GM12878 (cell line): ENCODE measurements at regions not wholly inside any gene's neighbourhood (a gene's known extent, or its start where the extent isn't known, plus 50 kb on each side); places are given as distances from the start of the nearest gene placed in this dataset.

Source experiments
- ATAC-seq: fragments of 200-7000 bp; cut with Tn5 transposase; 3 replicates; pipeline ENCODE4 v1.9.1; 2020; ENCODE audit warnings: mild to moderate bottlenecking, moderate library complexity
- BruUV-seq: library from RNA; stranded (reverse); fragments of 400-500 nt; replicated peaks from 2 replicates; lab custom pipeline; 2021; lab: Mats Ljungman, UMichigan
- CTCF ChIA-PET: fragments of 300-600 bp; sonication (Branson Sonifier 250); formaldehyde crosslinking; extraction: SDS; loops from one replicate; lab custom pipeline; 2021; ENCODE audit warnings: inconsistent platforms; lab: Yijun Ruan, JAX
- POLR2A ChIA-PET: fragments of 350-600 bp; formaldehyde crosslinking; extraction: SDS; loops from one replicate; lab custom pipeline; 2021; ENCODE audit warnings: inconsistent platforms; lab: Charles Lee
- RAD21 ChIA-PET: fragments of 300-600 bp; sonication (Branson Sonifier 250); formaldehyde crosslinking; loops from one replicate; lab custom pipeline; 2023; ENCODE audit warnings: antibody characterized with exemption; ENCODE audit not compliant: unreplicated experiment; lab: Charles Lee
- SMC1A ChIA-PET: fragments of 300-600 bp; sonication (Branson Sonifier 250); formaldehyde crosslinking; loops from one replicate; lab custom pipeline; 2023; ENCODE audit not compliant: unreplicated experiment, uncharacterized antibody; lab: Charles Lee
- DNase-seq: peaks from one replicate; pipeline ENCODE4 v3.0.0-alpha.2; 2011; ENCODE audit warnings: low read depth, low spot score
- FAIRE-seq: peaks from 3 replicates; lab custom pipeline; 2011; peaks lifted over from hg19 to GRCh38; lab: Jason Lieb, UNC
- H2AFZ ChIP-seq: 2 replicates; pipeline ENCODE4 v1.6.0; 2011; ENCODE audit warnings: low read depth, low read length, control low read depth; ENCODE audit not compliant: control insufficient read depth
- H3K27ac ChIP-seq: 2 replicates; pipeline ENCODE4 v1.5.1; 2011; ENCODE audit warnings: control low read depth; ENCODE audit not compliant: control insufficient read depth, insufficient read depth
- H3K27me3 ChIP-seq, 2 experiments: replicated peaks in 1 of 2; 2 replicates each; pipeline versions ENCODE4 v1.6.0 to v1.6.1; 2011; ENCODE audit warnings: low read length in 1 of 2; ENCODE audit not compliant: control insufficient read depth in 2 of 2, insufficient read depth in 2 of 2
- H3K36me3 ChIP-seq, 2 experiments: 2 replicates each; pipeline ENCODE4 v1.5.1; 2011; ENCODE audit warnings: low read length in 1 of 2; ENCODE audit not compliant: control insufficient read depth in 2 of 2, insufficient read depth in 2 of 2
- H3K4me1 ChIP-seq: 2 replicates; pipeline ENCODE4 v1.6.1; 2011; ENCODE audit warnings: mild to moderate bottlenecking, low read length, moderate library complexity, mixed read lengths; ENCODE audit not compliant: control insufficient read depth, insufficient read depth
- H3K4me2 ChIP-seq: 2 replicates; pipeline ENCODE4 v1.6.0; 2011; ENCODE audit warnings: control low read depth; ENCODE audit not compliant: control insufficient read depth, insufficient read depth
- H3K4me3 ChIP-seq: fragments of 200-600 bp; sonication (generic); 2 replicates; pipeline ENCODE4 v1.5.1; 2016
- H3K79me2 ChIP-seq: 2 replicates; pipeline ENCODE4 v1.6.0; 2011; ENCODE audit warnings: low read length; ENCODE audit not compliant: control insufficient read depth, insufficient read depth
- H3K9ac ChIP-seq: 2 replicates; pipeline ENCODE4 v1.8.0; 2011; ENCODE audit warnings: low read length, control low read depth, mixed read lengths; ENCODE audit not compliant: control insufficient read depth, insufficient read depth
- H3K9me3 ChIP-seq: replicated peaks from 3 replicates; pipeline ENCODE4 v1.5.1; 2011; ENCODE audit warnings: mild to moderate bottlenecking, low read length; ENCODE audit not compliant: control insufficient read depth, insufficient read depth
- H4K20me1 ChIP-seq: 2 replicates; pipeline ENCODE4 v1.6.0; 2011; ENCODE audit not compliant: control insufficient read depth, insufficient read depth
- CREM ChIP-seq: IDR thresholded peaks from 2 replicates; pipeline ENCODE4 v1.6.1; 2014; ENCODE audit warnings: antibody characterized with exemption, low read depth
- IKZF1 ChIP-seq: fragments of 450-650 bp; conservative IDR thresholded peaks from 2 replicates; pipeline ENCODE4 v1.6.1; 2017; ENCODE audit warnings: antibody characterized with exemption, mild to moderate bottlenecking
- KLF5 ChIP-seq: fragments of 450-650 bp; IDR thresholded peaks from 2 replicates; pipeline ENCODE4 v1.6.1; 2014; ENCODE audit warnings: mild to moderate bottlenecking; ENCODE audit not compliant: partially characterized antibody
- LARP7 ChIP-seq: fragments of 450-650 bp; IDR thresholded peaks from 2 replicates; pipeline ENCODE4 v1.6.1; 2017; ENCODE audit warnings: mild to moderate bottlenecking
- MXI1 ChIP-seq: fragments of 150-350 bp; IDR thresholded peaks from 2 replicates; pipeline ENCODE4 v1.6.1; 2011; ENCODE audit warnings: low read depth, mild to moderate bottlenecking, inconsistent platforms, low read length, improper control_type of control experiment
- NFXL1 ChIP-seq: fragments of 450-650 bp; IDR thresholded peaks from 2 replicates; pipeline ENCODE4 v1.6.1; 2017; ENCODE audit warnings: antibody characterized with exemption, mild to moderate bottlenecking, borderline replicate concordance
- PAX5 ChIP-seq: IDR thresholded peaks from 2 replicates; pipeline ENCODE4 v1.6.1; 2011; ENCODE audit warnings: low read depth, low read length, borderline replicate concordance
- RAD21 ChIP-seq: IDR thresholded peaks from 2 replicates; pipeline ENCODE4 v1.6.1; 2011; ENCODE audit warnings: mild to moderate bottlenecking, low read depth, low read length, moderate library complexity; ENCODE audit not compliant: insufficient read depth
- RCOR1 ChIP-seq: conservative IDR thresholded peaks from 2 replicates; pipeline ENCODE4 v1.6.1; 2012; ENCODE audit warnings: low read depth, low read length, improper control_type of control experiment
- RELA ChIP-seq: fragments of 450-650 bp; IDR thresholded peaks from 2 replicates; pipeline ENCODE4 v1.8.0; 2014; ENCODE audit warnings: borderline replicate concordance; ENCODE audit not compliant: partially characterized antibody
- SREBF2 ChIP-seq: IDR thresholded peaks from 2 replicates; pipeline ENCODE4 v1.6.1; 2012; ENCODE audit warnings: mild to moderate bottlenecking, low read length
- TAF1 ChIP-seq: IDR thresholded peaks from 2 replicates; pipeline ENCODE4 v1.6.1; 2011; ENCODE audit warnings: mild to moderate bottlenecking, low read depth, low read length, borderline replicate concordance
- WGBS: methylation state at CpG from one replicate; pipeline ENCODE4 v1.1.6; 2016; ENCODE audit warnings: low lambda C conversion rate; ENCODE audit not compliant: insufficient replicate concordance, insufficient coverage; ENCODE audit errors: missing lambda C conversion rate; 5-methylcytosine and 5-hydroxymethylcytosine counted together
- in situ Hi-C: fragments of 300-500 bp; cut with MboI; formaldehyde crosslinking; loops from 9 replicates; pipeline ENCODE4 v1.14.3; 2018; ENCODE audit warnings: mixed read lengths
- intact Hi-C: fragments of 100-400 bp; cut with micrococcal nuclease; formaldehyde crosslinking; loops from one replicate; pipeline ENCODE4 v1.14.2; 2022; ENCODE audit not compliant: unreplicated experiment
- TF ChIP-seq, protein P1 (sequence below): IDR thresholded peaks from 2 replicates; pipeline ENCODE4 v1.6.1; 2011; ENCODE audit warnings: low read depth, low read length, improper control_type of control experiment, borderline replicate concordance
- TF ChIP-seq, protein P2 (sequence below): fragments of 450-650 bp; conservative IDR thresholded peaks from 2 replicates; pipeline ENCODE4 v1.6.1; 2017; ENCODE audit warnings: mild to moderate bottlenecking, moderate library complexity
- TF ChIP-seq, protein P3 (sequence below): fragments of 450-650 bp; IDR thresholded peaks from 2 replicates; pipeline ENCODE4 v1.6.1; 2016; ENCODE audit warnings: mild to moderate bottlenecking, moderate library complexity, borderline replicate concordance
- TF ChIP-seq, protein P4 (sequence below): fragments of 450-650 bp; formaldehyde crosslinking; IDR thresholded peaks from 2 replicates; pipeline ENCODE4 v1.4.0; 2022; ENCODE audit warnings: mild to moderate bottlenecking, moderate library complexity

DNA sequence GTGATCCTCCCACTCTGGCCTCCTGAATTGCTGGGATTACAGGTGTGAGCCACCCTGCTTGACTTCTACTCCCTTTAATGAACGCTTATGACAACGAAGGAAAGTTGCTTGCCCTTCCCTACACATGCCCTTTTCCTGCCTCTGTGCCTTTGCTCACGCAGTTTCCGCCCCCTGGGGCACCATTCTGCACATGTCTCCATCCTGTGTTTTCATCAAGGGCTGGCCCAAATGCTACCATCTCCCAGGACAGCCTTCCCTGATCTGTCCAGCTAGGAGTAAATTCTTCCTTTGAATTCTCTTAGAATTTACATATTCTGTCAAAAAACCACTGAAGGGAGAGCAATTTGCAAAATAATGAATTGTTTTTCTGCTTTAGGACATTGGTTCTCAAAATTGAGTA lies 50.0 kb upstream of the KMT2C start:
- RAD21 ChIA-PET, result no interaction called here
- no peaks in the 10 kb centered on the region for H3K27me3 ChIP-seq
- DNase-seq, result no peak
- H3K27ac ChIP-seq, result no peak overlapping the region
- POLR2A ChIA-PET, result no interaction called here
- H3K36me3 ChIP-seq, result no peaks in the 10 kb centered on the region
- in situ Hi-C loops, result no loop called here
- 17% methylated on average over 4 of the region's 4 CpGs for WGBS
- ATAC-seq, result no peak
- no TSS peak for BruUV-seq
- H3K4me2 ChIP-seq, result no peak overlapping the region
- intact Hi-C loops, result no loop called here
- no peak overlapping the region for H3K9ac ChIP-seq
- H2AFZ ChIP-seq, result no peak overlapping the region
- FAIRE-seq, result no peak
- H4K20me1 ChIP-seq, result no peaks in the 10 kb centered on the region
- H3K4me3 ChIP-seq, result no peak overlapping the region
- H3K9me3 ChIP-seq, result no peaks in the 10 kb centered on the region
- SMC1A ChIA-PET, result interaction anchor here (0.6 kb wide), 1 partner anchor 210 kb away, joined by 3 read pairs; no protein-coding TSS in a partner anchor
- no peaks in the 10 kb centered on the region for H3K79me2 ChIP-seq
- CTCF ChIA-PET, result interaction anchor here (1.0 kb wide), 1 partner anchor 220 kb away, joined by 3 read pairs; no protein-coding TSS in a partner anchor
- TF ChIP-seq RCOR1, result no peak
- TF ChIP-seq PAX5, result no peak
- TF ChIP-seq, protein P1, sequence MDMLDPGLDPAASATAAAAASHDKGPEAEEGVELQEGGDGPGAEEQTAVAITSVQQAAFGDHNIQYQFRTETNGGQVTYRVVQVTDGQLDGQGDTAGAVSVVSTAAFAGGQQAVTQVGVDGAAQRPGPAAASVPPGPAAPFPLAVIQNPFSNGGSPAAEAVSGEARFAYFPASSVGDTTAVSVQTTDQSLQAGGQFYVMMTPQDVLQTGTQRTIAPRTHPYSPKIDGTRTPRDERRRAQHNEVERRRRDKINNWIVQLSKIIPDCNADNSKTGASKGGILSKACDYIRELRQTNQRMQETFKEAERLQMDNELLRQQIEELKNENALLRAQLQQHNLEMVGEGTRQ, result no peak
- TF ChIP-seq, protein P2, sequence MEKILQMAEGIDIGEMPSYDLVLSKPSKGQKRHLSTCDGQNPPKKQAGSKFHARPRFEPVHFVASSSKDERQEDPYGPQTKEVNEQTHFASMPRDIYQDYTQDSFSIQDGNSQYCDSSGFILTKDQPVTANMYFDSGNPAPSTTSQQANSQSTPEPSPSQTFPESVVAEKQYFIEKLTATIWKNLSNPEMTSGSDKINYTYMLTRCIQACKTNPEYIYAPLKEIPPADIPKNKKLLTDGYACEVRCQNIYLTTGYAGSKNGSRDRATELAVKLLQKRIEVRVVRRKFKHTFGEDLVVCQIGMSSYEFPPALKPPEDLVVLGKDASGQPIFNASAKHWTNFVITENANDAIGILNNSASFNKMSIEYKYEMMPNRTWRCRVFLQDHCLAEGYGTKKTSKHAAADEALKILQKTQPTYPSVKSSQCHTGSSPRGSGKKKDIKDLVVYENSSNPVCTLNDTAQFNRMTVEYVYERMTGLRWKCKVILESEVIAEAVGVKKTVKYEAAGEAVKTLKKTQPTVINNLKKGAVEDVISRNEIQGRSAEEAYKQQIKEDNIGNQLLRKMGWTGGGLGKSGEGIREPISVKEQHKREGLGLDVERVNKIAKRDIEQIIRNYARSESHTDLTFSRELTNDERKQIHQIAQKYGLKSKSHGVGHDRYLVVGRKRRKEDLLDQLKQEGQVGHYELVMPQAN, result no peak
- no peak for TF ChIP-seq SREBF2
- TF ChIP-seq TAF1, result no peak
- no peak for TF ChIP-seq IKZF1
- TF ChIP-seq, protein P3, sequence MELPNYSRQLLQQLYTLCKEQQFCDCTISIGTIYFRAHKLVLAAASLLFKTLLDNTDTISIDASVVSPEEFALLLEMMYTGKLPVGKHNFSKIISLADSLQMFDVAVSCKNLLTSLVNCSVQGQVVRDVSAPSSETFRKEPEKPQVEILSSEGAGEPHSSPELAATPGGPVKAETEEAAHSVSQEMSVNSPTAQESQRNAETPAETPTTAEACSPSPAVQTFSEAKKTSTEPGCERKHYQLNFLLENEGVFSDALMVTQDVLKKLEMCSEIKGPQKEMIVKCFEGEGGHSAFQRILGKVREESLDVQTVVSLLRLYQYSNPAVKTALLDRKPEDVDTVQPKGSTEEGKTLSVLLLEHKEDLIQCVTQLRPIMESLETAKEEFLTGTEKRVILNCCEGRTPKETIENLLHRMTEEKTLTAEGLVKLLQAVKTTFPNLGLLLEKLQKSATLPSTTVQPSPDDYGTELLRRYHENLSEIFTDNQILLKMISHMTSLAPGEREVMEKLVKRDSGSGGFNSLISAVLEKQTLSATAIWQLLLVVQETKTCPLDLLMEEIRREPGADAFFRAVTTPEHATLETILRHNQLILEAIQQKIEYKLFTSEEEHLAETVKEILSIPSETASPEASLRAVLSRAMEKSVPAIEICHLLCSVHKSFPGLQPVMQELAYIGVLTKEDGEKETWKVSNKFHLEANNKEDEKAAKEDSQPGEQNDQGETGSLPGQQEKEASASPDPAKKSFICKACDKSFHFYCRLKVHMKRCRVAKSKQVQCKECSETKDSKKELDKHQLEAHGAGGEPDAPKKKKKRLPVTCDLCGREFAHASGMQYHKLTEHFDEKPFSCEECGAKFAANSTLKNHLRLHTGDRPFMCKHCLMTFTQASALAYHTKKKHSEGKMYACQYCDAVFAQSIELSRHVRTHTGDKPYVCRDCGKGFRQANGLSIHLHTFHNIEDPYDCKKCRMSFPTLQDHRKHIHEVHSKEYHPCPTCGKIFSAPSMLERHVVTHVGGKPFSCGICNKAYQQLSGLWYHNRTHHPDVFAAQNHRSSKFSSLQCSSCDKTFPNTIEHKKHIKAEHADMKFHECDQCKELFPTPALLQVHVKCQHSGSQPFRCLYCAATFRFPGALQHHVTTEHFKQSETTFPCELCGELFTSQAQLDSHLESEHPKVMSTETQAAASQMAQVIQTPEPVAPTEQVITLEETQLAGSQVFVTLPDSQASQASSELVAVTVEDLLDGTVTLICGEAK, result no peak
- no peak for TF ChIP-seq RELA
- no peak for TF ChIP-seq NFXL1
- TF ChIP-seq MXI1, result no peak
- TF ChIP-seq LARP7, result no peak
- TF ChIP-seq KLF5, result no peak
- no peak for TF ChIP-seq CREM
- TF ChIP-seq, protein P4, sequence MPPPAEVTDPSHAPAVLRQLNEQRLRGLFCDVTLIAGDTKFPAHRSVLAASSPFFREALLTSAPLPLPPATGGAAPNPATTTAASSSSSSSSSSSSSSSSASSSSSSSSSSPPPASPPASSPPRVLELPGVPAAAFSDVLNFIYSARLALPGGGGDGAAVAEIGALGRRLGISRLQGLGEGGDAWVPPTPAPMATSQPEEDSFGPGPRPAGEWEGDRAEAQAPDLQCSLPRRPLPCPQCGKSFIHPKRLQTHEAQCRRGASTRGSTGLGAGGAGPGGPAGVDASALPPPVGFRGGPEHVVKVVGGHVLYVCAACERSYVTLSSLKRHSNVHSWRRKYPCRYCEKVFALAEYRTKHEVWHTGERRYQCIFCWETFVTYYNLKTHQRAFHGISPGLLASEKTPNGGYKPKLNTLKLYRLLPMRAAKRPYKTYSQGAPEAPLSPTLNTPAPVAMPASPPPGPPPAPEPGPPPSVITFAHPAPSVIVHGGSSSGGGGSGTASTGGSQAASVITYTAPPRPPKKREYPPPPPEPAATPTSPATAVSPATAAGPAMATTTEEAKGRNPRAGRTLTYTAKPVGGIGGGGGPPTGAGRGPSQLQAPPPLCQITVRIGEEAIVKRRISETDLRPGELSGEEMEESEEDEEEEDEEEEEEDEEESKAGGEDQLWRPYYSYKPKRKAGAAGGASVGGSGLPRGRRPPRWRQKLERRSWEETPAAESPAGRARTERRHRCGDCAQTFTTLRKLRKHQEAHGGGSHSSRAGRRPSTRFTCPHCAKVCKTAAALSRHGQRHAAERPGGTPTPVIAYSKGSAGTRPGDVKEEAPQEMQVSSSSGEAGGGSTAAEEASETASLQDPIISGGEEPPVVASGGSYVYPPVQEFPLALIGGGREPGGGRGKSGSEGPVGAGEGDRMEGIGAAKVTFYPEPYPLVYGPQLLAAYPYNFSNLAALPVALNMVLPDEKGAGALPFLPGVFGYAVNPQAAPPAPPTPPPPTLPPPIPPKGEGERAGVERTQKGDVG (CRISPR knock-in tag), result no peak
- TF ChIP-seq RAD21, result no peak
- TF ChIP-seq, all 136 proteins: peak for 0
- H3K4me1 ChIP-seq, result no peaks in the 10 kb centered on the region
